Smooth muscle cell (in vitro differentiated cells): ENCODE measurements at regions not wholly inside any gene's neighbourhood (a gene's known extent, or its start where the extent isn't known, plus 50 kb on each side); places are given as distances from the start of the nearest gene placed in this dataset.

Source experiments
- DNase-seq: peaks from one replicate; lab custom pipeline; 2025; ENCODE audit not compliant: unreplicated experiment; lab: John Stamatoyannopoulos, UW
- H2AFZ ChIP-seq: fragments of 200-600 bp; sonication (generic); 2 replicates; pipeline ENCODE4 v1.6.0; 2016; ENCODE audit warnings: antibody characterized with exemption, low read depth, mild to moderate bottlenecking
- H3F3A ChIP-seq: fragments of 200-600 bp; sonication (generic); 2 replicates; pipeline ENCODE4 v1.6.0; 2017; ENCODE audit warnings: antibody characterized with exemption, low read depth
- H3K27ac ChIP-seq: fragments of 200-600 bp; sonication (generic); 2 replicates; pipeline ENCODE4 v1.5.1; 2016; ENCODE audit warnings: low read depth, mild to moderate bottlenecking
- H3K27me3 ChIP-seq: fragments of 200-600 bp; sonication (generic); 2 replicates; pipeline ENCODE4 v1.6.1; 2016; ENCODE audit warnings: low read depth, mild to moderate bottlenecking
- H3K36me3 ChIP-seq: fragments of 200-600 bp; sonication (generic); 2 replicates; pipeline ENCODE4 v1.5.1; 2016; ENCODE audit warnings: low read depth
- H3K4me1 ChIP-seq: fragments of 200-600 bp; sonication (generic); 2 replicates; pipeline ENCODE4 v1.5.1; 2016; ENCODE audit warnings: low read depth
- H3K4me2 ChIP-seq: fragments of 200-600 bp; sonication (generic); 2 replicates; pipeline ENCODE4 v1.6.0; 2016; ENCODE audit warnings: mild to moderate bottlenecking
- H3K4me3 ChIP-seq: fragments of 200-600 bp; sonication (generic); 2 replicates; pipeline ENCODE4 v1.5.1; 2016; ENCODE audit warnings: mild to moderate bottlenecking
- H3K79me2 ChIP-seq: fragments of 200-600 bp; sonication (generic); 2 replicates; pipeline ENCODE4 v1.6.0; 2016; ENCODE audit warnings: low read depth, mild to moderate bottlenecking
- H3K9ac ChIP-seq: fragments of 200-600 bp; sonication (generic); 2 replicates; pipeline ENCODE4 v1.6.0; 2016; ENCODE audit warnings: low read depth
- H3K9me3 ChIP-seq: fragments of 200-600 bp; sonication (generic); replicated peaks from 2 replicates; pipeline ENCODE4 v1.5.1; 2016; ENCODE audit warnings: low read depth
- H4K20me1 ChIP-seq: fragments of 200-600 bp; sonication (generic); 2 replicates; pipeline ENCODE4 v1.6.0; 2016; ENCODE audit warnings: low read depth
- WGBS: methylation state at CpG from one replicate; pipeline ENCODE4 v1.1.7; 2016; ENCODE audit warnings: low lambda C conversion rate; 5-methylcytosine and 5-hydroxymethylcytosine counted together
- TF ChIP-seq, protein P1 (sequence below): fragments of 200-600 bp; sonication (generic); IDR thresholded peaks from 2 replicates; pipeline ENCODE4 v1.5.1; 2017; ENCODE audit warnings: borderline replicate concordance, mild to moderate bottlenecking, antibody characterized with exemption; ENCODE audit not compliant: insufficient read depth, poor library complexity, severe bottlenecking

GRCh38 chr4:11805842-11806241 lies 377.1 kb upstream of the HS3ST1 start:
- Histone ChIP-seq H4K20me1 (no peaks in the 10 kb centered on the region), H3K4me2 (no peak overlapping the region), H3K4me1 (no peaks in the 10 kb centered on the region), H3K27me3 (no peaks in the 10 kb centered on the region), H3K9ac (no peak overlapping the region), H3K27ac (no peak overlapping the region), H2AFZ (no peak overlapping the region), H3K36me3 (no peaks in the 10 kb centered on the region), H3K4me3 (no peak overlapping the region), H3K79me2 (no peaks in the 10 kb centered on the region), H3F3A (no peaks in the 10 kb centered on the region), H3K9me3 (no peaks in the 10 kb centered on the region)
- TF ChIP-seq, protein P1, sequence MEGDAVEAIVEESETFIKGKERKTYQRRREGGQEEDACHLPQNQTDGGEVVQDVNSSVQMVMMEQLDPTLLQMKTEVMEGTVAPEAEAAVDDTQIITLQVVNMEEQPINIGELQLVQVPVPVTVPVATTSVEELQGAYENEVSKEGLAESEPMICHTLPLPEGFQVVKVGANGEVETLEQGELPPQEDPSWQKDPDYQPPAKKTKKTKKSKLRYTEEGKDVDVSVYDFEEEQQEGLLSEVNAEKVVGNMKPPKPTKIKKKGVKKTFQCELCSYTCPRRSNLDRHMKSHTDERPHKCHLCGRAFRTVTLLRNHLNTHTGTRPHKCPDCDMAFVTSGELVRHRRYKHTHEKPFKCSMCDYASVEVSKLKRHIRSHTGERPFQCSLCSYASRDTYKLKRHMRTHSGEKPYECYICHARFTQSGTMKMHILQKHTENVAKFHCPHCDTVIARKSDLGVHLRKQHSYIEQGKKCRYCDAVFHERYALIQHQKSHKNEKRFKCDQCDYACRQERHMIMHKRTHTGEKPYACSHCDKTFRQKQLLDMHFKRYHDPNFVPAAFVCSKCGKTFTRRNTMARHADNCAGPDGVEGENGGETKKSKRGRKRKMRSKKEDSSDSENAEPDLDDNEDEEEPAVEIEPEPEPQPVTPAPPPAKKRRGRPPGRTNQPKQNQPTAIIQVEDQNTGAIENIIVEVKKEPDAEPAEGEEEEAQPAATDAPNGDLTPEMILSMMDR: peak; percentile 48
- no peak for DNase-seq
- 82% methylated on average over 1 of the region's 1 CpG for WGBS

GRCh38 chr4:11801466-11802446 lies 373.1 kb upstream of the HS3ST1 start:
- no peak overlapping the region for H3K4me3 ChIP-seq
- WGBS: 85% methylated on average over 7 of the region's 7 CpGs
- H3K79me2 ChIP-seq: no peaks in the 10 kb centered on the region
- no peak overlapping the region for H3K4me2 ChIP-seq
- H3K4me1 ChIP-seq: no peaks in the 10 kb centered on the region
- H2AFZ ChIP-seq: no peak overlapping the region
- H3K27me3 ChIP-seq: no peaks in the 10 kb centered on the region
- TF ChIP-seq, protein P1: no peak
- no peak for DNase-seq
- H3K36me3 ChIP-seq: no peaks in the 10 kb centered on the region
- no peaks in the 10 kb centered on the region for H3K9me3 ChIP-seq
- no peaks in the 10 kb centered on the region for H4K20me1 ChIP-seq
- H3K9ac ChIP-seq: no peak overlapping the region
- no peaks in the 10 kb centered on the region for H3F3A ChIP-seq
- no peak overlapping the region for H3K27ac ChIP-seq

- H3F3A ChIP-seq: no peaks in the 10 kb centered on the region
- no peaks in the 10 kb centered on the region for H3K36me3 ChIP-seq
- no peaks in the 10 kb centered on the region for H3K4me1 ChIP-seq
- H3K27me3 ChIP-seq: no peaks in the 10 kb centered on the region
- DNase-seq: no peak
- H3K27ac ChIP-seq: no peak overlapping the region
- no peaks in the 10 kb centered on the region for H4K20me1 ChIP-seq
- H3K4me2 ChIP-seq: no peak overlapping the region
- no peaks in the 10 kb centered on the region for H3K79me2 ChIP-seq
- H3K4me3 ChIP-seq: no peak overlapping the region
- H2AFZ ChIP-seq: no peak overlapping the region
- H3K9me3 ChIP-seq: no peaks in the 10 kb centered on the region
- TF ChIP-seq, protein P1: no peak
- H3K9ac ChIP-seq: no peak overlapping the region
- WGBS: 91% methylated on average over 1 of the region's 1 CpG
These were observed 370.5 kb upstream of the HS3ST1 start for GRCh38 chr4:11799196-11799595.
